ENCODE measurements at regions not wholly inside any gene's neighbourhood (a gene's known extent, or its start where the extent isn't known, plus 50 kb on each side); places are given as distances from the start of the nearest gene placed in this dataset.

- no peak overlapping the region for H3K27ac ChIP-seq (ENCODE audit: poor library complexity, severe bottlenecking)
- ATAC-seq (ENCODE audit: low read depth), result no peak
- no peaks in the 10 kb centered on the region for H3K9me3 ChIP-seq (ENCODE audit: severe bottlenecking)
- DNase-seq (ENCODE audit: low spot score), result no peak
- TF ChIP-seq CTCF (IDR thresholded peaks at IDR 0.05; ENCODE audit: poor library complexity, severe bottlenecking), result no peak
- no peak overlapping the region for H3K4me3 ChIP-seq (ENCODE audit: severe bottlenecking)
- H3K36me3 ChIP-seq (ENCODE audit: low read depth), result no peaks in the 10 kb centered on the region
- H3K27me3 ChIP-seq (ENCODE audit: insufficient read depth, poor library complexity, severe bottlenecking), result no peaks in the 10 kb centered on the region
- H3K4me1 ChIP-seq (ENCODE audit: insufficient read depth, poor library complexity, severe bottlenecking), result no peaks in the 10 kb centered on the region
Measured at GRCh38 chr2:176647325-176648165, 378.3 kb downstream of the MTX2 start.

- Histone ChIP-seq H3K36me3 (ENCODE audit: low read depth) (no peaks in the 10 kb centered on the region), H3K9me3 (ENCODE audit: severe bottlenecking) (no peaks in the 10 kb centered on the region), H3K27me3 (ENCODE audit: insufficient read depth, poor library complexity, severe bottlenecking) (no peaks in the 10 kb centered on the region), H3K27ac (ENCODE audit: poor library complexity, severe bottlenecking) (no peak overlapping the region), H3K4me1 (ENCODE audit: insufficient read depth, poor library complexity, severe bottlenecking) (peaks cover 2% of the 10 kb centered on the region), H3K4me3 (ENCODE audit: severe bottlenecking) (no peak overlapping the region)
- no peak for ATAC-seq (ENCODE audit: low read depth)
- no peak for TF ChIP-seq CTCF (IDR thresholded peaks at IDR 0.05; ENCODE audit: poor library complexity, severe bottlenecking)
- no peak for DNase-seq (ENCODE audit: low spot score)
Measured at GRCh38 chr2:176648700-176649297, 379.6 kb downstream of the MTX2 start.

- no peaks in the 10 kb centered on the region for H3K9me3 ChIP-seq (ENCODE audit: severe bottlenecking)
- ATAC-seq (ENCODE audit: low read depth) (no peak), DNase-seq (ENCODE audit: low spot score) (no peak)
- no peaks in the 10 kb centered on the region for H3K36me3 ChIP-seq (ENCODE audit: low read depth)
- no peaks in the 10 kb centered on the region for H3K27me3 ChIP-seq (ENCODE audit: insufficient read depth, poor library complexity, severe bottlenecking)
- no peak overlapping the region for H3K4me3 ChIP-seq (ENCODE audit: severe bottlenecking)
- peaks cover 5% of the 10 kb centered on the region for H3K4me1 ChIP-seq (ENCODE audit: insufficient read depth, poor library complexity, severe bottlenecking)
- no peak for TF ChIP-seq CTCF (IDR thresholded peaks at IDR 0.05; ENCODE audit: poor library complexity, severe bottlenecking)
- H3K27ac ChIP-seq (ENCODE audit: poor library complexity, severe bottlenecking), result no peak overlapping the region
Measured at GRCh38 chr2:176650104-176650837, 381.0 kb downstream of the MTX2 start.

- Histone ChIP-seq H3K4me3 (ENCODE audit: severe bottlenecking) (no peak overlapping the region), H3K36me3 (ENCODE audit: low read depth) (no peaks in the 10 kb centered on the region), H3K4me1 (ENCODE audit: insufficient read depth, poor library complexity, severe bottlenecking) (peaks cover 5% of the 10 kb centered on the region), H3K9me3 (ENCODE audit: severe bottlenecking) (no peaks in the 10 kb centered on the region), H3K27me3 (ENCODE audit: insufficient read depth, poor library complexity, severe bottlenecking) (no peaks in the 10 kb centered on the region), H3K27ac (ENCODE audit: poor library complexity, severe bottlenecking) (no peak overlapping the region)
- DNase-seq (ENCODE audit: low spot score) (no peak), ATAC-seq (ENCODE audit: low read depth) (no peak)
- TF ChIP-seq CTCF (IDR thresholded peaks at IDR 0.05; ENCODE audit: poor library complexity, severe bottlenecking), result no peak
Measured at GRCh38 chr2:176650838-176651555, 381.8 kb downstream of the MTX2 start.

Data from RWPE2 (cell line).